ENCODE measurements at regions not wholly inside any gene's neighbourhood (a gene's known extent, or its start where the extent isn't known, plus 50 kb on each side); places are given as distances from the start of the nearest gene placed in this dataset.
"Not testable (repeated sequence)": the region's sequence is repeated elsewhere in the genome, so short reads cannot be mapped to it uniquely, and the experiment has no call there.

DNA sequence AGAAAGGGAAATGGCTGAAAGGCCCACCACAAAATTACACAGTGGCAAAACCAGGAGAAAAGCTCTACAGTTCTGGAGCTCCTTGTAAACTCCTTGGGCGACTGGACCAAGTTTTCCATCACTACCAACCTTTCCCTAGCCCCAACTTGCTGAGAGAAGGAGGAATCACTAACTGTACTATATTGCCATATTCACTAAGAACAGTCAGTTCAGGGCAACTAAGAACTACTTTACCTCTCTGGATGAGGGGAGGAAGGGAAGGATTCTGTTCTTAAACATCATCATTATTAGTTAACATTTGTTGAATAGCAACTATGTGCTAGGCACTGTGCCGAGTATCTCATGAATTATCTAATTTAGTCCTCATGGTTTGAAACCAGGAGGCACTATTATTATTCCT is 98.1 kb upstream of the SVIL start:
- Histone ChIP-seq H3K27me3 (ENCODE audit: control insufficient read depth, insufficient read depth, low read length) (no peaks in the 10 kb centered on the region), H3K4me3 (ENCODE audit: low read depth, low read length) (no peak overlapping the region), H3K27ac (ENCODE audit: insufficient read depth, low read length, poor library complexity, severe bottlenecking) (no peak overlapping the region), H3K9me3 (ENCODE audit: control insufficient read depth in 2 of 2, low read length in 2 of 2) (no peaks in the 10 kb centered on the region), H3K36me3 (ENCODE audit: control insufficient read depth, insufficient read depth, low read length) (no peaks in the 10 kb centered on the region), H3K4me1 (ENCODE audit: control insufficient read depth, insufficient read depth, low read length, poor library complexity, severe bottlenecking) (peaks cover 20% of the 10 kb centered on the region)
- peaks cover 8% of the 10 kb centered on the region for H3K36me3 Mint-ChIP-seq
- peaks cover 0 to 2% (median 0%) of the 10 kb centered on the region in 7 donors for H3K9me3 Mint-ChIP-seq
- peak overlapping the region; percentile 18 to 92 (median 54) for H3K4me3 Mint-ChIP-seq
- DNase-seq (no peak), ATAC-seq (ENCODE audit: low read depth in 2 of 2) (no peak)
- peak overlapping the region in 1 of 3 donors; percentile 20 for H3K27ac Mint-ChIP-seq
- peaks cover 0 to 67% (median 19%) of the 10 kb centered on the region in 4 donors for H3K4me1 Mint-ChIP-seq
- H3K27me3 Mint-ChIP-seq: peaks cover 30% of the 10 kb centered on the region

GRCh38 chr10:29731760-29732159 is 97.0 kb upstream of the SVIL start:
- Histone ChIP-seq H3K4me1 (ENCODE audit: control insufficient read depth, insufficient read depth, low read length, poor library complexity, severe bottlenecking) (peaks cover 20% of the 10 kb centered on the region), H3K36me3 (ENCODE audit: control insufficient read depth, insufficient read depth, low read length) (no peaks in the 10 kb centered on the region), H3K27ac (ENCODE audit: insufficient read depth, low read length, poor library complexity, severe bottlenecking) (no peak overlapping the region), H3K4me3 (ENCODE audit: low read depth, low read length) (no peak overlapping the region), H3K9me3 (ENCODE audit: control insufficient read depth in 2 of 2, low read length in 2 of 2) (no peaks in the 10 kb centered on the region), H3K27me3 (ENCODE audit: control insufficient read depth, insufficient read depth, low read length) (no peaks in the 10 kb centered on the region)
- ATAC-seq (ENCODE audit: low read depth in 2 of 2) (no peak), DNase-seq (no peak)
- Mint-ChIP-seq H3K27me3 (peaks cover 25% of the 10 kb centered on the region), H3K4me3 (no peak overlapping the region), H3K36me3 (peaks cover 8% of the 10 kb centered on the region), H3K4me1 (peaks cover 0 to 65% (median 22%) of the 10 kb centered on the region in 4 donors), H3K9me3 (peaks cover 0 to 2% (median 0%) of the 10 kb centered on the region in 7 donors), H3K27ac (no peak overlapping the region)

DNA sequence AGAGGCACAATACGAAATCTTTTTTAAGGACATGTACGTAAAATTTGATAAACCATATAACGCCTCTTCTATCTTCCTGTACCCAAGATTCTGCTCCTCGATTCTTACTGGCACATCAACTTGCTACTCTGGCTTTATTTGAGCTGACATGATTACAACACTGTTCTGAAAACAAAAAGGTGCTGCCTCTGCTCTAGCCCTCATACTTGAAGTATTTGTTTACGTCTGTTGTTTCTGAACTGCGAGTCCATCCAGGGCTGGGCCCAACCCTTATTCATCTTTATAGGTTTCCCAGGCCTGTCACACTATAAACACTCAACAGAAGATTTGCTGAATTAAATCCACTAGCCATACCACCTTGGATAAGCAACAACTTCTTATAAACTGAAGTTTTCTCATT is 96.2 kb upstream of the SVIL start:
- Histone ChIP-seq H3K9me3 (ENCODE audit: control insufficient read depth in 2 of 2, low read length in 2 of 2) (no peaks in the 10 kb centered on the region), H3K36me3 (ENCODE audit: control insufficient read depth, insufficient read depth, low read length) (no peaks in the 10 kb centered on the region), H3K4me1 (ENCODE audit: control insufficient read depth, insufficient read depth, low read length, poor library complexity, severe bottlenecking) (peaks cover 14% of the 10 kb centered on the region), H3K4me3 (ENCODE audit: low read depth, low read length) (no peak overlapping the region), H3K27me3 (ENCODE audit: control insufficient read depth, insufficient read depth, low read length) (no peaks in the 10 kb centered on the region), H3K27ac (ENCODE audit: insufficient read depth, low read length, poor library complexity, severe bottlenecking) (no peak overlapping the region)
- DNase-seq (no peak), ATAC-seq (ENCODE audit: low read depth in 2 of 2) (no peak)
- Mint-ChIP-seq H3K9me3 (peaks cover 0 to 2% (median 0%) of the 10 kb centered on the region in 7 donors), H3K27ac (no peak overlapping the region), H3K4me1 (peaks cover 0 to 70% (median 22%) of the 10 kb centered on the region in 4 donors), H3K4me3 (peak overlapping the region in 2 of 4 donors; percentile 0 to 9), H3K36me3 (peaks cover 8% of the 10 kb centered on the region), H3K27me3 (peaks cover 25% of the 10 kb centered on the region)

DNA sequence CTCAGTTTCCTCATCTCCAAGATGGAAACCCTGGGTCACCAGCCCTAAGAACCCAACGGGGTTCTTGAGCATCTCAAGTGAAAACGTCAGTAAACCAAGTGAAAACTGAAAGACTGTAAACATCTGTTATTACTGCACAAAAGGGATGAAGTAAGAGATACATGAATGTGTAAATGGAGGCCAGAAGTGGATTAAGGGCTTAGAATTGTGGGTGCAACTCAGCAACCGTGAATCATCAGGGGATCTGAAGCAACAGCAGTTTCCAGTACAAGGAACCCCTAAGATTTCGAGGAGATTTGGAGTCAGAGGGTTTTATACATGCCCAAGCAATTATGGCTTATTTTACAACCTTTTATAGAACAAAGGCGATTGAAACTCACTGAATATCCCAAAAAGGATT is 95.7 kb upstream of the SVIL start:
- no peaks in the 10 kb centered on the region for H3K36me3 ChIP-seq (ENCODE audit: control insufficient read depth, insufficient read depth, low read length)
- peaks cover 8% of the 10 kb centered on the region for H3K36me3 Mint-ChIP-seq
- peak overlapping the region in 1 of 4 donors; percentile 0 for H3K4me3 Mint-ChIP-seq
- no peak overlapping the region for H3K27ac ChIP-seq (ENCODE audit: insufficient read depth, low read length, poor library complexity, severe bottlenecking)
- peaks cover 11% of the 10 kb centered on the region for H3K4me1 ChIP-seq (ENCODE audit: control insufficient read depth, insufficient read depth, low read length, poor library complexity, severe bottlenecking)
- H3K4me1 Mint-ChIP-seq: peaks cover 0 to 73% (median 23%) of the 10 kb centered on the region in 4 donors
- no peak for ATAC-seq (ENCODE audit: low read depth in 2 of 2)
- peak overlapping the region in 1 of 3 donors; percentile 4 for H3K27ac Mint-ChIP-seq
- no peaks in the 10 kb centered on the region for H3K27me3 ChIP-seq (ENCODE audit: control insufficient read depth, insufficient read depth, low read length)
- peaks cover 0 to 2% (median 0%) of the 10 kb centered on the region in 7 donors for H3K9me3 Mint-ChIP-seq
- H3K27me3 Mint-ChIP-seq: peaks cover 25% of the 10 kb centered on the region
- no peaks in the 10 kb centered on the region for H3K9me3 ChIP-seq (ENCODE audit: control insufficient read depth in 2 of 2, low read length in 2 of 2)
- DNase-seq: no peak
- H3K4me3 ChIP-seq (ENCODE audit: low read depth, low read length): no peak overlapping the region

DNA sequence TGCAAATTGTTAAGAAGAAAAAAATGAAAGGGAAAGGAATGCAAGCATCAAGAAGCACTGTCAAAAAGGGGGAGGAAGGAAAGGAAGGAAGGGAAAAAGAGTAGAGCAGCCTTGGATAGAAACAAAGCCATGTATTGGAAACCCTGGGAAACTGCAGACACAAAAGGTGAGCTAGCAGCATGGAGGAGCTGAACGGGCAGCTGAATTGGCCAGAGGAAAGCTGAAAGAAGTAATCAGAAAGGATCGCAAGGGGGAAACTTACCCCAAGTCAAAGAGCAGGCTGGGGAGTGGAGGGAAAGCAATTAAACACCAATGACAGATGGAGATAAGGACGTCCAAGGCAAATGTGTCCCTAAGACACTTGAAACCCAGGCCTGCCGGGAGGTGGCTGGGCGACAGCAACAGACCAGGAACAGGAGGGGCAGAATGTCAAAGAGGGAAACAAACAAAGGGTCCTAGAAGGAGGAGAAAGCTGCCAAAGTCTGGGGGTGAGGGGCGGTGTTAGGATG is 93.8 kb upstream of the SVIL start:
- Mint-ChIP-seq H3K36me3 (peaks cover 8% of the 10 kb centered on the region), H3K9me3 (peaks cover 0 to 2% (median 0%) of the 10 kb centered on the region in 7 donors), H3K4me3 (no peak overlapping the region), H3K27ac (no peak overlapping the region), H3K4me1 (peaks cover 2 to 73% (median 21%) of the 10 kb centered on the region in 4 donors), H3K27me3 (peaks cover 17% of the 10 kb centered on the region)
- no peaks in the 10 kb centered on the region for H3K9me3 ChIP-seq (ENCODE audit: control insufficient read depth in 2 of 2, low read length in 2 of 2)
- ATAC-seq (ENCODE audit: low read depth in 2 of 2) (no peak), DNase-seq (no peak)
- no peak overlapping the region for H3K4me3 ChIP-seq (ENCODE audit: low read depth, low read length)
- H3K27me3 ChIP-seq (ENCODE audit: control insufficient read depth, insufficient read depth, low read length): no peaks in the 10 kb centered on the region
- H3K4me1 ChIP-seq (ENCODE audit: control insufficient read depth, insufficient read depth, low read length, poor library complexity, severe bottlenecking): peaks cover 3% of the 10 kb centered on the region
- H3K27ac ChIP-seq (ENCODE audit: insufficient read depth, low read length, poor library complexity, severe bottlenecking): no peak overlapping the region
- no peaks in the 10 kb centered on the region for H3K36me3 ChIP-seq (ENCODE audit: control insufficient read depth, insufficient read depth, low read length)

GRCh38 chr10:29725927-29726326 is 91.2 kb upstream of the SVIL start:
- not testable (repeated sequence) for H3K27ac ChIP-seq (ENCODE audit: insufficient read depth, low read length, poor library complexity, severe bottlenecking); H3K27ac Mint-ChIP-seq

DNA sequence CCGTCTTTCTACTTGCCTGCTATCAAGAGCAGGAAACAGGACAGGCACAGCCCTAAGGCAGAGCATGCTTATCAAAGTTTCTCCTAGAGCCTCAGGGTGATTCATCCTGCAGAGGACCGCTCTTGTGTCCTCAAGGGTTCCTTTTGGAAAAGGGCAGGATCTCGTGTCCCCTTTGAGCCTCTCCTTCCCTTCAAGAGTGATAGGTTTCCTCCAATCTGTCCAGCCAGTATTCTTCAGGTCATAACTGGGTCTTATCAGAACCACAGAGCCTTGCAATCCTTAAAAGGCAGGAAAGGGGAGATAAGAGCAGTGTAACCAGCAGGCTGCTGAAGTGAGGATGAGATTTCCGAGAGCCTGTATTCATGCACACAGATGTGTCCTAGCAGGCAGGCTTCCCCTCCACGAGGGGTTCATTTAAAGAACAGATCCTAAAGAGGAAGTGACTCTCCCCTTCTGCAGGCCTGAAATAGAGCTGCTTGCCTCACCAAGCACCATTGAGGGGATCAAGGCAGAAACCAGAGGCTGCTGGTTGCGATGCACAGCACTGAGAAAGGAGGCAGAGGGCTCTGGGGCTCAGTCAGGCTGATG is 90.5 kb upstream of the SVIL start:
- no peaks in the 10 kb centered on the region for H3K36me3 ChIP-seq (ENCODE audit: control insufficient read depth, insufficient read depth, low read length)
- Mint-ChIP-seq H3K9me3 (peaks cover 0 to 6% (median 0%) of the 10 kb centered on the region in 7 donors), H3K4me3 (peak overlapping the region in 1 of 4 donors; percentile 73), H3K4me1 (peaks cover 5 to 47% (median 15%) of the 10 kb centered on the region in 4 donors), H3K36me3 (peaks cover 11% of the 10 kb centered on the region), H3K27me3 (peaks cover 10% of the 10 kb centered on the region), H3K27ac (peak overlapping the region in 1 of 3 donors; percentile 18)
- peaks cover under 1 to 4% of the 10 kb centered on the region in 2 experiments for H3K9me3 ChIP-seq (ENCODE audit: control insufficient read depth in 2 of 2, low read length in 2 of 2)
- peaks cover 3% of the 10 kb centered on the region for H3K4me1 ChIP-seq (ENCODE audit: control insufficient read depth, insufficient read depth, low read length, poor library complexity, severe bottlenecking)
- no peak overlapping the region for H3K27ac ChIP-seq (ENCODE audit: insufficient read depth, low read length, poor library complexity, severe bottlenecking)
- ATAC-seq (ENCODE audit: low read depth in 2 of 2) (no peak), DNase-seq (no peak)
- no peak overlapping the region for H3K4me3 ChIP-seq (ENCODE audit: low read depth, low read length)
- H3K27me3 ChIP-seq (ENCODE audit: control insufficient read depth, insufficient read depth, low read length): no peaks in the 10 kb centered on the region

More at GRCh38 chr10:29725927-29726326, 91.2 kb upstream of the SVIL start:
- H3K4me3 ChIP-seq (ENCODE audit: low read depth, low read length); H3K27me3 ChIP-seq (ENCODE audit: control insufficient read depth, insufficient read depth, low read length); H3K27me3 Mint-ChIP-seq; H3K9me3 ChIP-seq (ENCODE audit: control insufficient read depth in 2 of 2, low read length in 2 of 2); DNase-seq; H3K9me3 Mint-ChIP-seq; H3K4me1 ChIP-seq (ENCODE audit: control insufficient read depth, insufficient read depth, low read length, poor library complexity, severe bottlenecking); H3K36me3 ChIP-seq (ENCODE audit: control insufficient read depth, insufficient read depth, low read length); ATAC-seq (ENCODE audit: low read depth in 2 of 2); H3K4me3 Mint-ChIP-seq: not testable (repeated sequence)
- Mint-ChIP-seq H3K36me3 (peaks cover 10% of the 10 kb centered on the region), H3K4me1 (peaks cover 5 to 54% (median 18%) of the 10 kb centered on the region in 4 donors)

- Mint-ChIP-seq H3K4me1 (peaks cover 5 to 36% (median 14%) of the 10 kb centered on the region in 4 donors), H3K27ac (no peak overlapping the region), H3K27me3 (peaks cover 10% of the 10 kb centered on the region), H3K36me3 (peaks cover 15% of the 10 kb centered on the region), H3K4me3 (no peak overlapping the region), H3K9me3 (peaks cover 0 to 13% (median 2%) of the 10 kb centered on the region in 7 donors)
- H3K36me3 ChIP-seq (ENCODE audit: control insufficient read depth, insufficient read depth, low read length): no peaks in the 10 kb centered on the region
- H3K4me3 ChIP-seq (ENCODE audit: low read depth, low read length): no peak overlapping the region
- H3K27me3 ChIP-seq (ENCODE audit: control insufficient read depth, insufficient read depth, low read length): no peaks in the 10 kb centered on the region
- no peak overlapping the region for H3K27ac ChIP-seq (ENCODE audit: insufficient read depth, low read length, poor library complexity, severe bottlenecking)
- DNase-seq (no peak), ATAC-seq (ENCODE audit: low read depth in 2 of 2) (no peak)
- peaks cover 3% of the 10 kb centered on the region for H3K4me1 ChIP-seq (ENCODE audit: control insufficient read depth, insufficient read depth, low read length, poor library complexity, severe bottlenecking)
- peaks cover 14 to 16% of the 10 kb centered on the region in 2 experiments for H3K9me3 ChIP-seq (ENCODE audit: control insufficient read depth in 2 of 2, low read length in 2 of 2)
Observed at GRCh38 chr10:29723726-29724125, 89.0 kb upstream of the SVIL start.
